ENCODE measurements at regions not wholly inside any gene's neighbourhood (a gene's known extent, or its start where the extent isn't known, plus 50 kb on each side); places are given as distances from the start of the nearest gene placed in this dataset.
"Not testable (repeated sequence)": the region's sequence is repeated elsewhere in the genome, so short reads cannot be mapped to it uniquely, and the experiment has no call there.

GRCh38 chr1:157404063-157404501 is 148.2 kb downstream of the FCRL5 start:
- Mint-ChIP-seq H3K9me3 (no peaks in the 10 kb centered on the region), H3K36me3 (ENCODE audit: low read depth) (no peaks in the 10 kb centered on the region), H3K4me3 (no peak overlapping the region), H3K4me1 (peaks cover 4% of the 10 kb centered on the region), H3K27ac (no peak overlapping the region), H3K27me3 (peaks cover 24% of the 10 kb centered on the region)
- POLR2A ChIA-PET = no interaction called here
- no peak for DNase-seq
- CTCF ChIA-PET = interaction anchor here (1.4 kb wide), 1 partner anchor 176 kb away, joined by 3 read pairs; no protein-coding TSS in a partner anchor

DNA sequence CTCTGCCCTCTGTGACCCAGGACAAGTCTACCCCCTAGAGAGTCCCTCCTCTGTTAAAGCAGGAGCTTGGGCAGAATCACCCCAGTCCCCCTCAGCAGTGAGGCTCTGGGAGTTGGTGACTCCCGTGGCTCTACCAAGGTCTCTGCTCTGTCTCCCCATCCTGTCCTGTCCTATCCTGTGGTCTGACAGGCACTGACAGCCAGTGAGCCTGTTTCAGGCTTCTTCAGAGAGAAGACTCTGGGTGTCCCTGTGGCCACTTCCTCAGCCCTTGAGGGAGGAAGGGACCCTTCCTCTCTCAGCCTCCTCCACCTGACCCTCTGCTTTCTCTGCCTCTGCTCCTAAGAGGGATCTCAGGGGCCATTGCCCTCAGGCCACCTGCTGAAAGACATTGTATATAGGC is 148.7 kb downstream of the FCRL5 start:
- Mint-ChIP-seq H3K9me3 (no peaks in the 10 kb centered on the region), H3K27me3 (peaks cover 28% of the 10 kb centered on the region), H3K4me1 (peaks cover 4% of the 10 kb centered on the region), H3K4me3 (no peak overlapping the region), H3K36me3 (ENCODE audit: low read depth) (no peaks in the 10 kb centered on the region), H3K27ac (no peak overlapping the region)
- no peak for DNase-seq
- ChIA-PET CTCF (no interaction called here), POLR2A (no interaction called here)

GRCh38 chr1:157403203-157403602 is 149.1 kb downstream of the FCRL5 start:
- Mint-ChIP-seq H3K27ac (no peak overlapping the region), H3K4me1 (peaks cover 4% of the 10 kb centered on the region), H3K4me3 (no peak overlapping the region), H3K36me3 (ENCODE audit: low read depth) (no peaks in the 10 kb centered on the region), H3K9me3 (no peaks in the 10 kb centered on the region), H3K27me3 (peaks cover 29% of the 10 kb centered on the region)
- POLR2A ChIA-PET = no interaction called here
- DNase-seq = no peak
- CTCF ChIA-PET = no interaction called here

- Mint-ChIP-seq H3K36me3 (ENCODE audit: low read depth) (no peaks in the 10 kb centered on the region), H3K27ac (no peak overlapping the region), H3K27me3 (peaks cover 36% of the 10 kb centered on the region), H3K9me3 (no peaks in the 10 kb centered on the region), H3K4me3 (no peak overlapping the region), H3K4me1 (peaks cover 4% of the 10 kb centered on the region)
- ChIA-PET POLR2A (no interaction called here), CTCF (interaction anchor here (1.6 kb wide), 1 partner anchor 30 kb away, joined by 3 read pairs; no protein-coding TSS in a partner anchor)
- DNase-seq = no peak
Observed at GRCh38 chr1:157400766-157401165, 151.5 kb downstream of the FCRL5 start.

DNA sequence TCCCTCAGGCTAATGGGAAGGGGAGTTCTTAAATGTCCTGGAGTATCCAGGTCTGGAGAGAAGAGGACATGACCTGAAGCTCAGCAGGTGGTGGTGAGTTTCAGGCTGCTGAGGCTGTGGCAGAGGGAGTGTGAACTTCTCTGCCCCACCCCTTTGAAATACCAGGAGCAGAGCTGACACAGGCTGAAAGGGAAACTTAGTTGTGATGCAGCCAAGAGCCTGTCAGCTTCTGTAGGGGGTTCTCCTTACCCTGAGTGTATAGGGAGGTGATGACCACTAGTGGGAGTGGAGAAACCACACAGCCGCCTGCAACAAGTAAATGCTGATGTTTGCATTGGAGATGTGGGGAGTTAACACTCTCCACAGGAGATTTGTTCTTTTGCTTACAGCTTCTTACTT is 152.3 kb downstream of the FCRL5 start:
- Mint-ChIP-seq H3K4me3 (no peak overlapping the region), H3K27ac (no peak overlapping the region), H3K36me3 (ENCODE audit: low read depth) (no peaks in the 10 kb centered on the region), H3K27me3 (peaks cover 36% of the 10 kb centered on the region), H3K9me3 (no peaks in the 10 kb centered on the region), H3K4me1 (peaks cover 4% of the 10 kb centered on the region)
- CTCF ChIA-PET = interaction anchor here (0.9 kb wide), 1 partner anchor 30 kb away, joined by 3 read pairs; no protein-coding TSS in a partner anchor
- POLR2A ChIA-PET = no interaction called here
- DNase-seq = no peak

- H3K27ac Mint-ChIP-seq = no peak overlapping the region
- ChIA-PET CTCF (interaction anchor here (0.9 kb wide), 1 partner anchor 30 kb away, joined by 3 read pairs; no protein-coding TSS in a partner anchor), POLR2A (no interaction called here)
- no peaks in the 10 kb centered on the region for H3K36me3 Mint-ChIP-seq (ENCODE audit: low read depth)
- H3K4me1 Mint-ChIP-seq = peaks cover 4% of the 10 kb centered on the region
- no peak for DNase-seq
- no peak overlapping the region for H3K4me3 Mint-ChIP-seq
- H3K9me3 Mint-ChIP-seq = no peaks in the 10 kb centered on the region
- H3K27me3 Mint-ChIP-seq = peaks cover 42% of the 10 kb centered on the region
Observed at GRCh38 chr1:157399343-157399983, 152.9 kb downstream of the FCRL5 start.

GRCh38 chr1:157390651-157391050 is 161.7 kb downstream of the FCRL5 start:
- ChIA-PET POLR2A (no interaction called here), CTCF (interaction anchor here (1.2 kb wide), 1 partner anchor 20 kb away, joined by 4 read pairs; no protein-coding TSS in a partner anchor)
- H3K4me1 Mint-ChIP-seq = no peaks in the 10 kb centered on the region
- no peak overlapping the region for H3K4me3 Mint-ChIP-seq
- DNase-seq = no peak
- H3K36me3 Mint-ChIP-seq (ENCODE audit: low read depth) = no peaks in the 10 kb centered on the region
- peaks cover 46% of the 10 kb centered on the region for H3K27me3 Mint-ChIP-seq
- no peaks in the 10 kb centered on the region for H3K9me3 Mint-ChIP-seq
- H3K27ac Mint-ChIP-seq = no peak overlapping the region

- CTCF ChIA-PET = no interaction called here
- DNase-seq = no peak
- H3K4me3 Mint-ChIP-seq = no peak overlapping the region
- no peak overlapping the region for H3K27ac Mint-ChIP-seq
- no peaks in the 10 kb centered on the region for H3K4me1 Mint-ChIP-seq
- peaks cover 46% of the 10 kb centered on the region for H3K27me3 Mint-ChIP-seq
- no peaks in the 10 kb centered on the region for H3K9me3 Mint-ChIP-seq
- no peaks in the 10 kb centered on the region for H3K36me3 Mint-ChIP-seq (ENCODE audit: low read depth)
- POLR2A ChIA-PET = no interaction called here
Observed at GRCh38 chr1:157388057-157388456, 164.3 kb downstream of the FCRL5 start.

DNA sequence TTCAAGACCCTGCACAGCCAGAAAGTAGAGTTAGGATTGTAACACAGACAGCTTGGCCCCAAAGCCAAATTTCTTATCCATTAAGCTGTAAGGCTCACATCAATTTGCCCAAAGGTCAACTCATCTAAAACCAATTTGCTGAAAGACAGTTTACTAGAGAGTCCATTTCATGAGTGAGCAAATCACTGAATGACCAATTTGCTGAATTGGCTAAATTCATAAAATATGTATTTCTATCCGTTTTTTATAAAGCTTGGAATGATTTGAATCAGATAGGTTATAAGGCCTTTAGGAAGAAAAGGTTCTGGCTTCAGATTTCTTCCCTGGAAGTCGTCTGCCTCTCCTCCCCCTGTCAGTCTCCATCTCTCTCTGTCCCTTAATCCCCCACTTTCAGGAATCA is 168.1 kb downstream of the FCRL5 start:
- ChIA-PET CTCF (no interaction called here), POLR2A (no interaction called here)
- H3K27ac Mint-ChIP-seq = no peak overlapping the region
- H3K27me3 Mint-ChIP-seq = peaks cover 43% of the 10 kb centered on the region
- no peak overlapping the region for H3K4me3 Mint-ChIP-seq
- no peaks in the 10 kb centered on the region for H3K36me3 Mint-ChIP-seq (ENCODE audit: low read depth)
- DNase-seq = no peak
- no peaks in the 10 kb centered on the region for H3K4me1 Mint-ChIP-seq
- H3K9me3 Mint-ChIP-seq = no peaks in the 10 kb centered on the region

DNA sequence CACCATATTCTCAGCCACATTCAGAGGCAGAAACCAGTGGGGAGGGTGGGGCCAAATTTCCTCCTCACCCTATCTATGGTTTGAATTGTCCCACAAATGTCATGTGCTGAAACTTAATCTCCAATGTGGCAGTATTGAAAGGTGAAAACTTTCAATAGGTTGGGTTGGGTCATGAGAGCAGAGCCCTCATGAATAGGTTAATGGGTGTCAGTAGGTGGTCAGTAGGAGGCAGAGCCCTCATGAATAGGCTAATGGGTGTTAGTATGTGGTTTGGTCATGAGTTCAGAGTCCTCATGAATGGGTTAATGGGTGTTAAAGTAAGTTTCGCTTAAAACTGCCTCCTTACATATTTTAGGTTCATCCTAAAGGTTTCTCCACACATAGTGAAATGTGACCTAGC is 170.0 kb downstream of the FCRL5 start:
- peaks cover 41% of the 10 kb centered on the region for H3K27me3 Mint-ChIP-seq
- H3K4me1 Mint-ChIP-seq = no peaks in the 10 kb centered on the region
- H3K4me3 Mint-ChIP-seq = no peak overlapping the region
- ChIA-PET CTCF (interaction anchor here (0.7 kb wide), 1 partner anchor 11 kb away, joined by 3 read pairs; no protein-coding TSS in a partner anchor), POLR2A (no interaction called here)
- no peak for DNase-seq
- H3K36me3 Mint-ChIP-seq (ENCODE audit: low read depth) = no peaks in the 10 kb centered on the region
- no peak overlapping the region for H3K27ac Mint-ChIP-seq
- H3K9me3 Mint-ChIP-seq = no peaks in the 10 kb centered on the region

DNA sequence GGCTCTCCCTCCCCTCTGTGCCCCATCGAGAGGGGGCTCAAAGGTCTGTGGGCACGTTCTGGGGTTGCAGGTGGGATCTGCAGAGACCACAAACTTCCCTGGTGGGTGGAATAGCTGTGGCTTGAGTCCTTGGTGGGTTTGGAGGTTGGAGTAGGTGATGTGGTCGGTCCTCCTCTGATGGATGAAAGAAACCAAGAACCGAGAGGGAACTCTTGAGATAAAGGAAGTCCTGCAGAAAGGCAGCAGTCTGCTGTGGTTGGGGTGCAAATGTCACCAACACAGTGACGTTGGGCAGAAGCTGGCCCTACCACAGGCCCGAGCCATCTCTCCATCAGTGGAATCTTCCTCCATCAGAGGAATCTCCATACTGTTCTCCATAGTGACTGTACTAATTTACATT is 171.8 kb downstream of the FCRL5 start:
- DNase-seq = no peak
- no peaks in the 10 kb centered on the region for H3K9me3 Mint-ChIP-seq
- POLR2A ChIA-PET = no interaction called here
- H3K4me3 Mint-ChIP-seq = no peak overlapping the region
- H3K4me1 Mint-ChIP-seq = no peaks in the 10 kb centered on the region
- no peak overlapping the region for H3K27ac Mint-ChIP-seq
- peaks cover 30% of the 10 kb centered on the region for H3K27me3 Mint-ChIP-seq
- CTCF ChIA-PET = interaction anchor here (1.3 kb wide), 1 partner anchor 10 kb away, joined by 6 read pairs; no protein-coding TSS in a partner anchor
- no peaks in the 10 kb centered on the region for H3K36me3 Mint-ChIP-seq (ENCODE audit: low read depth)

- CTCF ChIA-PET; H3K27ac Mint-ChIP-seq; DNase-seq; H3K9me3 Mint-ChIP-seq; POLR2A ChIA-PET; H3K36me3 Mint-ChIP-seq (ENCODE audit: low read depth); H3K4me1 Mint-ChIP-seq; H3K4me3 Mint-ChIP-seq: not testable (repeated sequence)
- H3K27me3 Mint-ChIP-seq = peaks cover 17% of the 10 kb centered on the region
Observed at GRCh38 chr1:157377280-157377713, 175.0 kb downstream of the FCRL5 start.

- no peak overlapping the region for H3K27ac Mint-ChIP-seq
- POLR2A ChIA-PET = no interaction called here
- H3K4me1 Mint-ChIP-seq = no peaks in the 10 kb centered on the region
- no peaks in the 10 kb centered on the region for H3K36me3 Mint-ChIP-seq (ENCODE audit: low read depth)
- CTCF ChIA-PET = no interaction called here
- no peak for DNase-seq
- H3K27me3 Mint-ChIP-seq = peaks cover 17% of the 10 kb centered on the region
- H3K9me3 Mint-ChIP-seq = no peaks in the 10 kb centered on the region
- no peak overlapping the region for H3K4me3 Mint-ChIP-seq
Observed at GRCh38 chr1:157376681-157377080, 175.6 kb downstream of the FCRL5 start.

DNA sequence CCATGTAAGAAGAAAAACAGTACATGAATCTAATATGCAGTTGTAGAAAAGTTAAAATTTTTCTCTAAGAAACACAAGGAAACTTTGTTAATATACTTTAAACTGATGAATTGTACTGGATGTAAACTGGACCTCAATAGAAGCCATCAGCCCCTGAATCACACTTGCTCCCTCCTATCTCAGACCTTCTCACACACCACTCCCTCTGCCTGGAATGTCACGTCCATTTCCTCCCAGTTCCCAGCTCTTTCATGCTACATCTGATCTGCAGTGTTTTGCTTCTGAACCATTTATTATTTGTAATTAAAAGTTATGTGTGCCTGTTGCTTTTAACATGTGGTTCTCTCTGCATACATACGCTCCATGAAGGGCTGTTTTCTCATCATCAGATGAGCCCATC is 180.0 kb downstream of the FCRL5 start:
- POLR2A ChIA-PET; H3K36me3 Mint-ChIP-seq (ENCODE audit: low read depth); CTCF ChIA-PET; H3K27ac Mint-ChIP-seq; DNase-seq; H3K4me1 Mint-ChIP-seq; H3K4me3 Mint-ChIP-seq; H3K9me3 Mint-ChIP-seq: not testable (repeated sequence)
- peaks cover 21% of the 10 kb centered on the region for H3K27me3 Mint-ChIP-seq

All from activated CD4-positive, alpha-beta memory T cell treated with anti-CD3 and anti-CD28 coated beads, Interleukin-2, amount 10 ng/mL, durations not matched to agents 7 days and 5 days (primary cell).